Mammary epithelial cell (primary cell): ENCODE measurements at regions not wholly inside any gene's neighbourhood (a gene's known extent, or its start where the extent isn't known, plus 50 kb on each side); places are given as distances from the start of the nearest gene placed in this dataset.

Experiments
- EZH2 ChIP-seq: IDR thresholded peaks from 2 replicates; pipeline ENCODE4 v1.6.1; 2012; ENCODE audit warnings: low read length, inconsistent platforms, borderline replicate concordance
- TF ChIP-seq, protein P1 (sequence below), 2 donors: IDR thresholded peaks in 1 of 2; conservative IDR thresholded peaks in 1 of 2; 2 replicates each; pipeline ENCODE4 v1.5.1; 2011 to 2012; ENCODE audit warnings: inconsistent platforms in 2 of 2, low read length in 2 of 2, mild to moderate bottlenecking in 2 of 2, control low read depth in 1 of 2, low read depth in 1 of 2; ENCODE audit not compliant: insufficient read depth in 1 of 2; ENCODE audit errors: extremely low read depth in 1 of 2

DNA sequence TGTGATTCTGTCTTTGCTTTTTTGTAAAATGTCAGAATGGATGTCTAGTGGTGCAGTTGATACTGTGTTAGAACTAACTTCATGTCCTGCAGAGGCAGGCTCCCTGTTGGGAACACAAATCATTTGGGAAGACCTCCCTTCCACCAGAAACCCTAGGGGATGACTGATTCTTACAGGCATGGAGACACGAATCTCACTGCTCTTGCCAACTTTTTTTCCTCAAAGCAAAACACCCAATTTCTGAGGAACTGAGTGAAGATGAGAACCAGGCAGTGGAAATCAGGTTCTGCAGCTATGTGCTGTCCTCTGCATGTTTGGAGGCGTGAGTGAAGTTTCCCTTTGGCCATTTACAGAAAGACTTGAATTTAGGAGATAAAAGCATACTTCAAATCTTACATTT lies 87.5 kb upstream of the CSNK1A1L start:
- TF ChIP-seq, protein P1, sequence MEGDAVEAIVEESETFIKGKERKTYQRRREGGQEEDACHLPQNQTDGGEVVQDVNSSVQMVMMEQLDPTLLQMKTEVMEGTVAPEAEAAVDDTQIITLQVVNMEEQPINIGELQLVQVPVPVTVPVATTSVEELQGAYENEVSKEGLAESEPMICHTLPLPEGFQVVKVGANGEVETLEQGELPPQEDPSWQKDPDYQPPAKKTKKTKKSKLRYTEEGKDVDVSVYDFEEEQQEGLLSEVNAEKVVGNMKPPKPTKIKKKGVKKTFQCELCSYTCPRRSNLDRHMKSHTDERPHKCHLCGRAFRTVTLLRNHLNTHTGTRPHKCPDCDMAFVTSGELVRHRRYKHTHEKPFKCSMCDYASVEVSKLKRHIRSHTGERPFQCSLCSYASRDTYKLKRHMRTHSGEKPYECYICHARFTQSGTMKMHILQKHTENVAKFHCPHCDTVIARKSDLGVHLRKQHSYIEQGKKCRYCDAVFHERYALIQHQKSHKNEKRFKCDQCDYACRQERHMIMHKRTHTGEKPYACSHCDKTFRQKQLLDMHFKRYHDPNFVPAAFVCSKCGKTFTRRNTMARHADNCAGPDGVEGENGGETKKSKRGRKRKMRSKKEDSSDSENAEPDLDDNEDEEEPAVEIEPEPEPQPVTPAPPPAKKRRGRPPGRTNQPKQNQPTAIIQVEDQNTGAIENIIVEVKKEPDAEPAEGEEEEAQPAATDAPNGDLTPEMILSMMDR (conservative IDR thresholded peaks at IDR 0.05 in 1 of 2, IDR thresholded peaks at IDR 0.05 in 1 of 2; ENCODE audit: extremely low read depth in 1 of 2, insufficient read depth in 1 of 2, low read depth in 1 of 2, low read length in 2 of 2): no peak
- no peak for TF ChIP-seq EZH2
